GM12872 (cell line): ENCODE measurements at regions not wholly inside any gene's neighbourhood (a gene's known extent, or its start where the extent isn't known, plus 50 kb on each side); places are given as distances from the start of the nearest gene placed in this dataset.

Experiments
- TF ChIP-seq, protein P1 (sequence below): IDR thresholded peaks from 3 replicates; pipeline ENCODE4 v1.5.1; 2011; ENCODE audit warnings: low read depth, mild to moderate bottlenecking, low read length, moderate library complexity; ENCODE audit not compliant: insufficient read depth

DNA sequence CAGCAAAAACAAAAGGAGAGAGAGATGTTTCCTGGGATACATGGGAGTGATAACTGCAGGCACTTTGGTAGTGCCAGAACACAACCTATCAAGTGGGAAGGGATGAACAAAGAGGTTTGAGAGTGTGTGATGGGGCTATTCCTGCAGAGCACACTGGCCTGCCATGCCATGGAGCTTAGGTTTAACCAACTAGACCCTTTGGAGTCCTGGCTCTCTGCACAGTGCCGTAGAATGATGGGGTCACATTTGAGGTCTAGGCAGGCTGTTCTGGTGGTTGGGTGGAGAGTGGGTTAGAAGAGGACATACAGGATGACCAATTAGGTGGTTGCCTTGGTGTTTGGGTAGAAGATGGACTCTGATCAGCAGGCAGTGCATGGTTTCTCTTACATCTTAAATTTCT is 101.9 kb upstream of the HABP2 start:
- TF ChIP-seq, protein P1, sequence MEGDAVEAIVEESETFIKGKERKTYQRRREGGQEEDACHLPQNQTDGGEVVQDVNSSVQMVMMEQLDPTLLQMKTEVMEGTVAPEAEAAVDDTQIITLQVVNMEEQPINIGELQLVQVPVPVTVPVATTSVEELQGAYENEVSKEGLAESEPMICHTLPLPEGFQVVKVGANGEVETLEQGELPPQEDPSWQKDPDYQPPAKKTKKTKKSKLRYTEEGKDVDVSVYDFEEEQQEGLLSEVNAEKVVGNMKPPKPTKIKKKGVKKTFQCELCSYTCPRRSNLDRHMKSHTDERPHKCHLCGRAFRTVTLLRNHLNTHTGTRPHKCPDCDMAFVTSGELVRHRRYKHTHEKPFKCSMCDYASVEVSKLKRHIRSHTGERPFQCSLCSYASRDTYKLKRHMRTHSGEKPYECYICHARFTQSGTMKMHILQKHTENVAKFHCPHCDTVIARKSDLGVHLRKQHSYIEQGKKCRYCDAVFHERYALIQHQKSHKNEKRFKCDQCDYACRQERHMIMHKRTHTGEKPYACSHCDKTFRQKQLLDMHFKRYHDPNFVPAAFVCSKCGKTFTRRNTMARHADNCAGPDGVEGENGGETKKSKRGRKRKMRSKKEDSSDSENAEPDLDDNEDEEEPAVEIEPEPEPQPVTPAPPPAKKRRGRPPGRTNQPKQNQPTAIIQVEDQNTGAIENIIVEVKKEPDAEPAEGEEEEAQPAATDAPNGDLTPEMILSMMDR, result no peak

DNA sequence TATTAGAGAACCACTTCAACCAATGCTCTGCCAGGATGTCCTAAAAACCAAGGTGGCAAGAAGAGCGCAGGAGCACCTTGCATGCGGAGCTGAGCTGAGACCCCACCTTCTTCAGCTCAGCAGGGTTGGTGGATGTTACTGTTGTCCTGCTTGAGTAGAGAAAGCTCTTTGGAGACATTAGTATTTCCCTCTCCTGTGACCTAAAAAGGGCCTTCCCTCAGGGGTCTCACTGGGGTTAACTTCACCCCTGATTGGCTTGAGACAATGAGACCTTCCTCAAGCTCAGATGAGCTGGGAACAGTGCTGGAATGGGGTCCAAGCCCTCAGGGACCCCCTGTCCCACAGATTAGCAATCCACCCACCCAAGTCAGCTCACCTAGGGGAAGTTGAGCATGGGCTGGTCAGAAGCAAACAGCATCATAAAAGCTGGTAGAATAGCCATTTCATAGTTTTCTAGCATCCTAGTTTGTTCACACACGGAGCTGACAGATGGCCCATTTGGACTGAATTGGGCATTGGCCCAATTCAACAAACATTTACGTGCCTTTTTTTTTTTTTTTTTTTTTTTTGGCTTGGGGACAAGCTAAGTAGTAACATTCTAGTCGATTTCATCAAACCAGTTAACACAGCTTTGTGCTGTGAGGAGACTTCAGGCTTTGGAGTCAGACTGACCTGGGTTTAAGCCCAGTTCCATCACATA is 100.6 kb upstream of the HABP2 start:
- TF ChIP-seq, protein P1, result no peak

DNA sequence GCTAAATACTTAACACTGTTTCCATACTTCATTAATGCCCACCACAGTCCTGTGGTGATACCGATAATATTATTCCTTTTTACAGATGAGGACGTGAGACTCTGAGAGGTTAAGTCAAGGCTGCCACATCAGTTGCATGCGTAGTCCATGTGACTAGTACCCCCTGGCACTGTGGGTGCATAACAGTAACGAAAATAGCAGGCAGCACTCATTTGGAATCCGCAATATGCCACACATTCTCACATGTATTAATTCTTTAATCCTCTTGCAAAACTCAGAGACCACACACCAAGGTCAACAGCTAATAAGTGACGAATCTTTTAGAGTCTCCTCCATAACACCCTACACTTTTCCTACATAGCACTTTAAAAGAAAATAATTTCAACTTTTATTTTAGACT is 99.5 kb upstream of the HABP2 start:
- TF ChIP-seq, protein P1, result no peak

DNA sequence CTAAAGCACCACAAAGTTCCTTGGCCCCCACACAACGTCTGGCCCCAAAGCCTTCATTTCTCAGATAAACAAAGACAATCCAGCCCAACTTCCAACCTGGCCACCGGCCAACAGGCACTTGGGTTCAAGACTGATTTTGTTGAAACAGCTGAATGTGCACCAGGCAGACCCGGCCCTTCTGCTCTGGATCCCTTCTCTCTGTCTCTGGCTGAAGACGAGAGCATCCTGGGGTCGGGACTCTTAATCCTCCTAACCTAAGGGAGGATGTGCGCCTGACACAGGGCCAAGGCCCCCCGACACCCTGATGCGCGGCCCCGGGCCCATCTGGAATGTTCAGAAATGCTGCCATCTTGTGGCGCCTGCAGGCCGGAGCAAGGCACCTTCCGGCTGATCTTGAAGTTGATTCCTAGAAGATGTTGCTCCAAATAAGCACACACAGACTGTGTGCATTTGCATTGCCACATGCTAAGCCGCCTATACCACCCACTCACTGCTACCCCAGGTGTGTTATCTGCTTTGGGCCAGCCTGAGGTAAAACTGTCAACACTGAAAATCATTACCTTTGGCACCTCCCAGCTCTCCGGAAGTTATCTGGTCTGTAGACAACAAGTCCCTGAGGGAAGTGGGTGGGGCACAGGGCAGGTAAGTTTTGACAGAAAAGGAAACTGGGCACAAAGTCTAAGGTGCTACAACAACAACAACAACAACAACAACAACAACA is 98.4 kb upstream of the HABP2 start:
- TF ChIP-seq, protein P1, result peak; percentile 72

DNA sequence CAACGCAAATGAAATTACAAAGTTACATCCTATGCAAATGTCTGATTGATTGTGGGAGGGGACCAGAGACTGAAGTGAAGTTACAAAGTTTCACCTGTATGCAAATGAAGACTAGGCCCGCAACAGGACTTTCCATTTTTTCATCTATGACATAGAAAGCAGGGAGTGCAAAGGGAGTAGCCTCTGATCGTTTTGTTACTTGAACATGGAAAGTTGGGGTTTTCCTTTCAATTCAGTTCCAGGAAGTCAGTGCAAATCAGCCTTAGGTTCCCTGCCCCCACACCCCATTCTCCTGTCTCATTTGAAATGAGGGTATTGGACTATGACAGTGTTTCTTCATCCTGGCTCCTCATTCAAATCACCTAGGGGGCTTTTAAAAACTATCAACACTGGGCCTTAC is 96.9 kb upstream of the HABP2 start:
- TF ChIP-seq, protein P1, result no peak

DNA sequence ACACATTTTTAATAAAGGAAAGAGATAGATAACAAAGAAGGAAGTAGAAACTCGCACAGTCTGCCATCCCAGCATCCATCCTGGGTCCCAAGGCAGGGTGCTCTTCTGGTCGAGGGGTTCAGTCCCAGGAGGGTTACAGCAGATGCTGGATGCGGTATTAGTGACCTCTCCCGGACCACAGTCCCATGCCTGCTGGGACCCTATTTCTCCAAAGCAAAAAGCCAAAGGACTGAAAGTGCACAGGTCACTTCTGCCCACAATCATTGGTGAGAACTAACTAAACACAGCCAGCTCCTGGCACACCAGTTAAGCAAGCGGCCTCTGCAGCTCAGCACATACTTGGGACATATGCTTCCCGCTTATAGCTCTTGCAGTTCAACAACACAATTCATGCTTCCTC is 96.1 kb upstream of the HABP2 start:
- TF ChIP-seq, protein P1, result no peak

DNA sequence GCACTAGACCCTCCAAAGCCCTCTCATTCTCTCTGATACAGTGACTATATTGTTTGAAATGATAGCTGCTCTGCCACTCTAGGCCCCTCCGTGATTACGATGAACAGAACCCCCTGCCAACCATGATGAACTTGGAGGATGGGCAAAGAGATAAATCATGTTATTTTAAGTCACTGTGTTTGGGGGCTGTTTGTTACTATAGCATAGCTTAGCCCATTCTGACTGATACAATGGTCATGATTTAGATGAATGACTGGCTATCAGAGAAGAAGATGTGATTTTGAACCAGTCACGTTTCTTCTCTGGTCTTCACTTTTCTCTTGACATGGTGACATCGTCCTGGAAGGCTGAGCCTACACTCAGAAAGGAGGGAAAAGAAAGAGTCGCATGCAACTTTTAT is 95.4 kb upstream of the HABP2 start:
- TF ChIP-seq, protein P1, result no peak
